GM19240 (cell line): ENCODE measurements at regions not wholly inside any gene's neighbourhood (a gene's known extent, or its start where the extent isn't known, plus 50 kb on each side); places are given as distances from the start of the nearest gene placed in this dataset.

ENCODE experiments used
- DNase-seq: peaks from one replicate; pipeline ENCODE4 v3.0.0; 2011; ENCODE audit warnings: low spot score; ENCODE audit not compliant: insufficient read length

DNA sequence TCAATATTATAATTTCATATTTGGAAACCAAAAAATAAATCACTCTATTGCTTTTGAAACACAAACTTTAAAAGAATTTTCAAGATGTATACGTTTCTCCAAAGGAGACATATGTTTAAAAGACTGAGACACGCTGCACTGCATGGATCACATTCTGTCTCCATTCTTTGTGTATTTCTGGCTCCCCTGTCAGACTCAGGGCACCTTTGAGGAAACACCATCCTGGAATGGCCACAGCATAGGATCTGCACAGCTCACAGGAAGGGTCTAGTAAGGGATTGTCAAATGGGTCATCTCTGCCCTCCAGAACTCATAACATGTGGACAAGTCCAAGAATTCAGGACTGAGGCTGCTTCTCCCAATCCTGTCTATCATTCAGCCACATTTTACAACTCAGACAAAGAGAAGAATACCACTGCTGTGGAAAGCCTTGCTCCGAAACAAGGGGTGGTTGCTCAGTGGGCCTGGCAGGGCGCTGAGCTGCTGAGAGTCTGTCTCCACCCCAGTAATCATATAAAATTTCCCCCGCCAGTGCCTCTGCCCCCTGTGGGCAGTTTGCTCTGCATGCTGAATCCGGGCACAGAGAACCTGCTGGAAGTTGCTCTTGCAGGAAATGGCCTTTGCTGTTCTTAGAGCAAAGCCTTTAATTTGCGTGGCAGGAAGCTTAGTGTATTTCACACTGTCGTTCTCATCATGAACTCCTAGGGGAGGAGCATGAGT lies 85.3 kb upstream of the KLHL29 start:
- no peak for DNase-seq

DNA sequence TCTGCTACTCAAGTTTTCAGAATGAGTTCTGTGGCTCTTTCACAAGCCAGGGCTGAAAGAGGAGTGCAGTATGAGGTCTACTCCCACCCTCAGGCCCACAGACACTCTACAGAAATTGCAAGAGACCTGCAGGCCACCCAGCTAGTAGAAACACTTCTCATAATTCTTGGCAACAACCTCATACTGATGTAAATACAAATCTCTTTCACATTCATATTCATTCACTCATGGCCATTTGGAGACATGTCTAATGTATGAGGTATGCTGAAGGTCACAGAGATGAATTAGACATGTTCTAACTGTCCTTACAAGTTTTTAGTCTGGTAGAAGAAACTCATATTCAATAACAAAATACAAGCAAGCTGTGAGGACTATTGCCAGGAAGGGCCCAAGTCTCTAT lies 83.8 kb upstream of the KLHL29 start:
- DNase-seq: no peak

DNA sequence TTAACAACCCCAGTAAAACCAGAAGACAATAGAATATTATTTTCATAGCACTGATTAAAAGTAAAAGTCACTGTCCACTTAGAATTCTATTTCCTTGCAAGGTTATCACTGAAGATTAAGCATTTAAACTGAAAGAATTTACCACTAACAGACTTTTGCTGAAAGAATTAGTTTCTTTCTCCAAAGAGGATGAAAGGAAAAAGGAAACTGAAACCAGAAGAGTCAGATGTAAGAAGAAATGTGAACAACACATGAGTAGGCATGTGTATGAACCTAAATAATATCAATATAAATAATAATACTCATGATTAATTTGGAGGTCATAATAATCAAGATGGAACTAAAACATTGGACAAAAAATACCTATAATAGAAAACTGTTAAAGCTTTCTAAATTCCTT lies 82.4 kb upstream of the KLHL29 start:
- DNase-seq: no peak

DNA sequence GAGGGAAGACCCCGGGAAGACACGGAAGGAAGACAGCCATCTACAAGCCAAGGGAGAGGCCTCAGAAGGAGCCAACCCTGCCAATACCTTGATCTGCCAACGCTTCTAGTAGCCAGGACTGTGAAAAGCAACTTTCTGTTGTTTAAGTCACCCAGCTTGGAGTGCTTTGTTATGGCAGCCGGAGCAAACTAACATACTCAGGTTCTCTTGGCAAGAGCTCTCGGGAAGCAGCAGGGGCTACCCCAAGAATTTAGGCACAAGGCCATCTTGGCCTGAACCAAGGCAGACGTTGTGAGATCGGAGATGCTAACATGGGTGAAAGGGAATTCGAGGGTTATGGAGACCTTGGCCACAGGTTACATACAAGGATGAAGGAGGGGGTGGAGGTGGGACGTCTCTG lies 78.6 kb upstream of the KLHL29 start:
- DNase-seq: no peak

DNA sequence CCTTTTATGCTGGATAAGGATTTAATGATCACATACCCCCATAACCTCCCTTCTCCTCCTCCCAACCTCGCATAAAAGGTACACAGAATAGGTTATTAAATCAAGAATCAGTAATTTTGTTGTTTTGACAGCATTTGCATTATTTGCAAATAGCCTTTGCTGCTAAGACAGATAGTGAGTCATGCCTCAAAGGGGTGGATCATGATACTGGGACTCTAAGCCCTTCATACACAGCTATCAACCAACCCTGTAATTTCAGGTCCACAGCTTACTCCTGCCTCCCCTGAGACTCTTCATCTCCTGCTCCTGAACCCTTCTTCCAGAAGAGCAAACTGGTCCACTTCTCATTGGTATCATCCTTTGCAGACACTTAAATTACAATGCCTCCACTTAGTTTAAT lies 73.8 kb upstream of the KLHL29 start:
- no peak for DNase-seq

DNA sequence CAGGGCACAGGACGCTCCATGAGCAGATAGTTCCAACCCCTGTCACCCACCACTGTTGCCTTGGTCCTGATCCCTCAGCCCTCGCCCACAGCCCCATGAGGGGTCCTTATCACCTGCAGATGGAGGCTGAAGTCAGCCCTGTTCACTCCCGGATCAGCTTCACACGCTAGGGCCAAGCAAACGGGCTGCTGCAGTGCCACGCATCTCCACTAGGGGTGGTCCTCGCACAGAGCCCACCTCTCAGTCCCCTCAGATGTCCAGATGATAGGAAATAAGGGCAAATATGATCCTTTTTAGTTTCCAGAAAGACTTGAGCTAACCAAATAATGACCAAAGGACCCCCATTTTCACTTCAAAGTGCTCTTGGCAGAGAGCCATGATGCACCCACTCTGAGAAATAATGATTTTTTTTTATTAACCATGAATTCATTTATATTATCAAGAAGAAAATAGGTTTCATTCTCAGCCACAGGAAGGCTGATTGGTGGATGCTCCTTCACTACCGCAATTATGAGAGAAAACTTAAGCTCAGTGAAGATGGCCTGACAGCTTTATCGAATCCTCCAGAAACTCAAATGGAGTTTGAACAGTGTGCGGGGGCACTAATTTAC lies 71.9 kb upstream of the KLHL29 start:
- DNase-seq: peak; percentile 55

DNA sequence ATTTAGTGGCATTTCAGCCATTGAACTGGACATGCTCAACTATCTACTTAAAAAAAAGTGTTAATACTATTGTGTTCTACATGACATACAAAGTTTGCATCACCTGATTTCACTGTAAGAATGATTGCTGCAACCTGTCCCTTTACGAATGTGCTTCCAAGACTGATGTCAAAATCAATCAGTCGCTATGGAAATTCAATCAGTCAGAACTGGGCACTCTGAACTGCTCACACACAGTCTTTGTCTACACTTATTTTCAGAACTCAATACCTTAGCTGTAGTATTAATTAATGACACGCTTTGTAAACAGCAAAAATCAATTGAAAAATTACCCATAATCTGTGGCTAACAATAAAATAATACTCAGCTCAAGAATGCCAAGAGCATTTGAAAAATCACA lies 70.3 kb upstream of the KLHL29 start:
- no peak for DNase-seq

DNA sequence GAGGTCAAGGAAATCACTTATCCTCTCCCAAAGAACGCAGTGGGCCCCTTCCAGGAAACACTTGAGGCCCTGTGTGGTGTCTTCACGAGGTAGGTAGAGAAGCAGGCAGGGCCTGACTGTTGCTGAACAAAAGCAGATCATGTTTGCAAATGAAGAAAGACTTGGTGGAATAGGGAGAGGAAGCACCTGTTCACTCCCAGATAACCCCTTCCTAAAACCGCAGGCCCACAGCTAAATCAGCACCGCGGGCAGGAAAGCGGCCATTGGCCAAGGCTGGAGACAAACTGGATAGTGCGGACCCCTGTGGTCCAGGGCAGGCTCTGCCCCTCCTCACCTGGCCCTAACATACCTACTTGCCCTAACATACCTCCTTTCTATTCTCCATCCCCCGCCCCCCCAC lies 64.9 kb upstream of the KLHL29 start:
- DNase-seq: no peak

DNA sequence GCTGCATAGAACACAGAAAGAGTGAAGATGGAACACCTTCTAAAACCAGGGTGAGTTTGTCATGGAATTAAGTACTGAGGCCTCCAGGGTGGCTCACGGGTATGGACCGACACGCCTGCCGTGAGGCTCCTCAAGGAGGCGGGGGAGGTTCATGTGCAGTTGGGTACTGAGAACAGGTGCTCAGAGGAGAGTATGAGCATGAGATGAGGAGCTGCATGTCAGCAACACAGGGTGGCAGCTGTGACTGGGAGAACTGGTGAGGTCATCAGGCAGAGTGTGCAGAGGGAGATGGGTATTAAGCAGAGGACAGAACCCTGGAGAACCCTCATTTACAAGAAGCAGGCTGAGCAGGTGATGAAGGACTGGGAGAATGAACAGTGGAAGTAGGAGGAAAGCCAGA lies 63.2 kb upstream of the KLHL29 start:
- DNase-seq: no peak

DNA sequence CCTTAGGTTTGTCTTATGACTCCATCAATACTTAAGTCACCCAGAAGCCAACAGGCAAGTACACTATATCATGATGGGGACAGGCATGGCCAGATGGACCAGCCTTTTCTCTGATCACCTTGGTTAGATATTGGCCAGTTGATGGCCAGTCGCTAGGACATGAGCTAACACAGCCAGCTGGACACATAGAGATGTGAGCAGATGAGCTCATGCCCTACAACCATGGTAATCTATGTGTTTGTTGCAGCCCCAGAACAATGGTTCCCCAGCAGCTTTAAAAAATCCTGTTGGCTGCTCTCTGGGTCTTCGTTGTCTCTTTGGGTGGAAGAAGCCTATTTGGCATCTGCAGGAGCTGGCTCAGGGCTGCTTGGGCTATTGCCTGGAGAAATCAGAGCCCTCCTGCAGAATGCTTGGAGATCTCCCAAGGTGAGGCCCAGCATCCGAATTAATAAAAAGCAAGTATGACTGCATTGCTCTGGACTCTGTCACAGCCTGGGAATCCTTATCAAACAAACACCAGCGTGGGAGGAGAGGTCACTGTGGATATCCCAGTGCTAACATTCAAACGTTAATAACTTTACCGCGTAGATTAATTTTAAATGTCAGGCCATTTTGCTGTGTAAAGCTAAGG lies 62.3 kb upstream of the KLHL29 start:
- DNase-seq: no peak

DNA sequence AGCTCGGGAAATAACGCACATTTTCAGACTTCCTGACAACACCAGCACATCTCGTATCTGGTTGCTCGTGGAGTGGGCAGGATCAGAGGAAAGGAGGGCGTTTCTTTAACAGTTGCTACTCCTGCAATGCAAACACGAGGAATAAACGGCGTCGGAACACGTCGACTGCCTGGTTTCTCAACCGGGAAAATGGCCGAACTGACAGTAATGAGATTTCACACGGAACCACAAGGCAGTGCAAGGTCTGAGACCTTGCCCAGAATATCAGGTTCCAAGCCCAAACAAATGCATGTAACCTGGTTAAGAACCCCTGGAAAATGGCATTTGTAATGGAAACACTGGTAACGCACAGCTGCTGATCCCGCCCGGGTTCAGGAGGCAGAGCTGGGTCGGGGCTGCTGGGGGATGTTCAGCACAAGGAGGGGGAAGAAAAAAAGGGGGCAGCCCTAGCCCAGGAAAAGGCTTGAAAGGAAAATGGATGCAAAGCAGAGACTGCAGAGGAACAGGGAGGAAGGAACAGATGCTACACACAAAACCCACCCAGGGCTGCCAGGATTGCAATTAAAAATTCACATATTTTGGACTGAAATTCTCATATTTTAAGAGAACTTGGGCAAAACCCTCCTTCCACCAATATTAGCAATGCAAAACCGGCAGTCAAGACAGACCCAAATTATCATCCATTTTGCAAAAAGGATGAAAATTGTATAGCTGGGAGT lies 61.6 kb upstream of the KLHL29 start:
- no peak for DNase-seq

DNA sequence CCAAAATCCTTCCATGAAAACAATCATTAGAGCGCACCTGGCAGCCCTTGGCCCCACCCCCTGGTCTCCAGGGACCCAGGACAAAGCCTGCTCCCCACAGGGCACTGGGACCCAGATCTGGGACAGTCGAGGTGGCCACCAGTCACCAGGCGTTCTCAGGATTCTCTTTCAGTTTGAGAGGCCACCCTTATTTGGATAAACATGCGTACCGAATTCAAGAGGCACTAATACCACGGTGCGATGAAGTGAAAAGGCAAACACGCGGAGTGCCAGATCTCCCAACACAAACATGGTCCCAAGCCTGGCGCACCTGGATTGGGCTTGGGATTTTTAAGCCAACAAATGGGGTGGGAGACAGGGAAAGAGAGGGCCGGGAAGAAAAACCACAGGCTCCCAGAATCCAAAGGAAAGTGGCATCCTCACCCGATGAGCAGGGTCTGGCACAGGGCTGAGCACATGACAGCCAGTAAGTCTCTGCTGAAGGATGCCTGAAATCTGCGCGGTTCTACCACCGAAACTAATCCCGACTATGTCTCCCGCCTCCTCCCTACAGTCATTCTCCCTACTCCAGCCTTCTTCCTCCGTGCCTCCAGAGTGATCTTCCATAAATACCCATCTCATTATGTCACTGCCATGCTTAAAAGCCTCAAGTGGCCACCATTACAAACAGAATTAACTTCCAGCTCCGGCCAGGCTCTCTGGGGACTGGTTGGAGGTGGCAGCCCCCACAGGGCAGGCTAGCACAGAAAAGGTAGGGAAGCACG lies 60.9 kb upstream of the KLHL29 start:
- DNase-seq: no peak

DNA sequence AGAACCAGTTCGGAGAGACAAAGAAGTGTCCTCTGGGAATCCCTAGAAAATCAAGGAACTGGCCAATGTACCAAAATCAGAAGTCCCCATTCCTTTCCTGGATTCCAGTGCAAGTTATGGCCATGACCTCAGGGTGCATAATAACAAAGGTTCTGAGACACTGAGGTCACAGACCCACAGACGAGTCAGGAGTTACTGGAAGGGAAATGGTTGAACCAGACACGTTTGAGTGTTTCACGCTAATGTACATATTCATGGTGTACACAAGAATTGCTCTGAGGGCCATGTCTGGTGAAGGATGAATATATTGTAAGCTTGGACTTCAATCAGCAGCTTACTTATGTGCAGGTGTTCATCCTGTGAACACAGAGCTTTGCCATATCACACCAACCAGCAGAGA lies 58.6 kb upstream of the KLHL29 start:
- no peak for DNase-seq

DNA sequence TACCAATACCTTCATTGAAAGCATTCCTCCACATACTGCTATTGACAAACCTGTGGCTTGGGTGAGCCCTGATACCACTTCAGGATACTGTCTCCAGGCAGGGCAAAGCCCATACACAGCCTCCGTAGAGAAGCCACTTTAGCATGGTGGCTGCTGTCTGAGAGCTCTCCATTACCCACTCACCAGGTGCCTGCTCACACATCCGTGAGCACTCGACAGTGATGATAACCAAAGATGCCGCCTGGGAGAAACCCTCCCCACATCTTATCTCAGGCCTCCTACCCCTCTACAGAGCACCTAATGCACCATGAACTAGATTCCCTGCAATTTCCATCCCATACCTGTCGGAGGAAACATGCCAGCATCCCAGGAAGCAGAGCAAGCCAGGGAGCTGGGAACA lies 57.6 kb upstream of the KLHL29 start:
- DNase-seq: no peak

DNA sequence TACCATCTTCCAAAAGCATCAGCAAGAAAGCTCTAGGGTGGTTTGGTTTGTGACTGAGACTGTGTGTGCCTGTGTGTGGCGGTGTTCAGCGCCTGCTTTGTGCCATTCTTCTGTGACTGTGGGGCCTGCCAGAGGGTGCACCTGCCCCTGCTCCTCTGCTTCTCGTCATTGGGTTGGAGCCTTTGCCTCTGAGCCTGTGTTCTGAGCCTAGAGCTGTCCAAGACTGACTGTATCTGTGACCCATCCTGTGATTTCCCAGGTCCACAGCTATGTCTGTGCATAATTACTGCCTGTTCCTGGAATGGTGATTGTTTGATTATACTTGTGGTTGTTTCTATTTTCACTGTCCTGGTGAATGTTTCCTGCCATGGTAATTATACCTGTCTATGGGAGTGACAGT lies 57.1 kb upstream of the KLHL29 start:
- DNase-seq: no peak

DNA sequence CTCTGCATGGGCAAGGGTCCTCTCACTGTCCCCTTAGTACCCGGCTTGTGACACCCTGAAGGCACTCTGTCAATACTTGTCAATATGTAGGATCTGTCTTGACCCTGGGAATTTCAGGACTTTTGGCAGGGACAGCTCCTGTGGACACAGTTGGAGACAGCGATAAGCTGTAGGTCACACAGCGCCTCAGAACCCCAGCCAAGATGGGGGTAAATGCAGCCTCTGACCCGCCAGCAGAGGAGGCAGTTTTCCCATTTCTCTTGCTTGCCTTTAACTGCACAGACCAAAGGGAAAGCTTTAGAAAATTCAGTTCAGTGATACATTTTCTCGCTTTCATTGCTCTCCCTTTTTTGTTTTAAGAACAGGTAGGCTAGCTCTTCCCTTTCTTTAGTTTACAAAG lies 54.8 kb upstream of the KLHL29 start:
- no peak for DNase-seq
